ENCODE measurements at regions not wholly inside any gene's neighbourhood (a gene's known extent, or its start where the extent isn't known, plus 50 kb on each side); places are given as distances from the start of the nearest gene placed in this dataset.

DNA sequence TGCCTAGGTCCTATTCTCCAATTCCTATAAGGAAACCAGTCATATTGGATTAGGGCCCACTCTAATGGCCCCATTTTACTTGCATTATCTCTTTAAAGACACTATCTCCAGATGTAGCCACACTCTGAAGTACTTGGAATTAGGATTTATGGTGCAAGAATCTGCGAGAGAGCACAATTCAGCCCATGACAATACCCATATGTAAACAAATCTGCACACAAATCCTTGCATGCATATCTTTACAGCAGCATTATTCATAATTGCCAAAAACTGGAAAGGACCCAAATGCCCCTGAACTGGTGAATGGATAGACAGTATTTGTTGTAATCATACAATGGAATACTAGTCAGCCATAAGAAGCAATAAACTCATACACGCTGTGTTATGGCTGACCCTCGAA is 229.8 kb upstream of the ADAMTS5 start:
- no peaks in the 10 kb centered on the region for H3K36me3 ChIP-seq (ENCODE audit: control insufficient read depth in 2 of 2, extremely low read depth in 1 of 2, insufficient read depth in 2 of 2, low read length in 2 of 2)
- no peaks in the 10 kb centered on the region for H3K27me3 ChIP-seq (ENCODE audit: control insufficient read depth in 2 of 2, insufficient read depth in 2 of 2, low read length in 2 of 2)
- ChIA-PET CTCF (no interaction called here), POLR2A (no interaction called here)
- no peak overlapping the region for H3K9ac ChIP-seq (replicated peaks; ENCODE audit: extremely low read depth, insufficient read depth, low read length)
- H2AFZ ChIP-seq (ENCODE audit: low read depth, low read length) = no peak overlapping the region
- no peaks in the 10 kb centered on the region for H3K9me1 ChIP-seq (replicated peaks; ENCODE audit: control insufficient read depth, extremely low read depth, insufficient read depth, low read length)
- intact Hi-C loops (cut with micrococcal nuclease) (no loop called here), dilution Hi-C loops (cut with MboI; ENCODE audit: extremely low pct_ligation_motif_present, low sequenced_read_pairs) (no loop called here)
- no peak for DNase-seq (ENCODE audit: low read depth, low spot score)
- no peak for FAIRE-seq
- no peak overlapping the region for H3K4me2 ChIP-seq (ENCODE audit: insufficient read depth, low read length)
- no peaks in the 10 kb centered on the region for H3K79me2 ChIP-seq (ENCODE audit: control insufficient read depth, insufficient read depth, low read length)
- H3K9me3 ChIP-seq (replicated peaks; ENCODE audit: control insufficient read depth, insufficient read depth, low read length) = no peaks in the 10 kb centered on the region
- BruUV-seq (replicated peaks) = no TSS peak
- no peak for TF ChIP-seq CTCF (IDR thresholded peaks at IDR 0.05; ENCODE audit: extremely low read depth in 1 of 2, insufficient read depth in 1 of 2, low read depth in 1 of 2, low read length in 2 of 2)
- no peak for TF ChIP-seq POLR2A (IDR thresholded peaks at IDR 0.05; ENCODE audit: low read depth, low read length)
- no peak for TF ChIP-seq MAX (IDR thresholded peaks at IDR 0.05; ENCODE audit: insufficient read depth, insufficient read length)
- no peak for TF ChIP-seq GATA2 (IDR thresholded peaks at IDR 0.05; ENCODE audit: insufficient read depth, insufficient read length, low read depth, low read length)
- TF ChIP-seq FOS (IDR thresholded peaks at IDR 0.05; ENCODE audit: borderline replicate concordance, insufficient read depth, low read length) = no peak
- TF ChIP-seq EZH2 (IDR thresholded peaks at IDR 0.05; ENCODE audit: borderline replicate concordance, low read depth, low read length, severe bottlenecking) = no peak
- no peak for TF ChIP-seq POLR2AphosphoS5 (IDR thresholded peaks at IDR 0.05; ENCODE audit: insufficient read depth, low read depth, low read length)
- no peak for TF ChIP-seq MYC (IDR thresholded peaks at IDR 0.05; ENCODE audit: low read depth, low read length)
- no peak for TF ChIP-seq JUN (IDR thresholded peaks at IDR 0.05; ENCODE audit: borderline replicate concordance, insufficient read depth, insufficient read length, low read depth)
- H3K4me3 ChIP-seq (replicated peaks in 1 of 3; ENCODE audit: insufficient read depth in 1 of 3, low read depth in 1 of 3, low read length in 3 of 3) = no peak overlapping the region
- H4K20me1 ChIP-seq (replicated peaks; ENCODE audit: control insufficient read depth, extremely low read depth, insufficient read depth, low read length) = no peaks in the 10 kb centered on the region
- H3K4me1 ChIP-seq (ENCODE audit: control insufficient read depth, extremely low read depth, insufficient read depth, low read length) = no peaks in the 10 kb centered on the region
- H3K27ac ChIP-seq (ENCODE audit: insufficient read depth, low read depth, low read length) = no peak overlapping the region
